ENCODE measurements at regions not wholly inside any gene's neighbourhood (a gene's known extent, or its start where the extent isn't known, plus 50 kb on each side); places are given as distances from the start of the nearest gene placed in this dataset.

- H3K36me3 ChIP-seq (ENCODE audit: insufficient read depth, low read length) = no peaks in the 10 kb centered on the region
- H3K27me3 ChIP-seq (ENCODE audit: insufficient read depth, low read length, poor library complexity, severe bottlenecking) = no peaks in the 10 kb centered on the region
- H3K9me3 ChIP-seq (ENCODE audit: insufficient read depth, low read depth, low read length) = no peaks in the 10 kb centered on the region
- no peak overlapping the region for H3K4me3 ChIP-seq (ENCODE audit: low read length, poor library complexity, severe bottlenecking)
- H3K9me2 ChIP-seq (replicated peaks; ENCODE audit: low read depth, low read length) = no peaks in the 10 kb centered on the region
- no peaks in the 10 kb centered on the region for H3K4me1 ChIP-seq (ENCODE audit: insufficient read depth, low read length, poor library complexity, severe bottlenecking)
- no peak for TF ChIP-seq EZH2phosphoT487 (IDR thresholded peaks at IDR 0.05; ENCODE audit: borderline replicate concordance)
- H3K9ac ChIP-seq (ENCODE audit: low read depth, low read length, poor library complexity, severe bottlenecking) = no peak overlapping the region
- H3K4me2 ChIP-seq (ENCODE audit: low read depth, low read length, poor library complexity, severe bottlenecking) = no peak overlapping the region
- no peaks in the 10 kb centered on the region for H3F3A ChIP-seq (ENCODE audit: low read depth)
- H2AFZ ChIP-seq (ENCODE audit: low read length) = no peak overlapping the region
- H3K79me2 ChIP-seq (ENCODE audit: insufficient read depth, low read length) = no peaks in the 10 kb centered on the region
- no peaks in the 10 kb centered on the region for H4K20me1 ChIP-seq (ENCODE audit: insufficient read depth, low read length, poor library complexity, severe bottlenecking)
Observed at GRCh38 chr1:29833581-29833980, 597.3 kb downstream of the PTPRU start.

- H3K9ac ChIP-seq (ENCODE audit: low read depth, low read length, poor library complexity, severe bottlenecking) = no peak overlapping the region
- no peaks in the 10 kb centered on the region for H3K9me2 ChIP-seq (replicated peaks; ENCODE audit: low read depth, low read length)
- no peaks in the 10 kb centered on the region for H3F3A ChIP-seq (ENCODE audit: low read depth)
- no peaks in the 10 kb centered on the region for H3K79me2 ChIP-seq (ENCODE audit: insufficient read depth, low read length)
- H3K4me1 ChIP-seq (ENCODE audit: insufficient read depth, low read length, poor library complexity, severe bottlenecking) = no peaks in the 10 kb centered on the region
- no peak overlapping the region for H2AFZ ChIP-seq (ENCODE audit: low read length)
- no peak overlapping the region for H3K4me3 ChIP-seq (ENCODE audit: low read length, poor library complexity, severe bottlenecking)
- no peaks in the 10 kb centered on the region for H4K20me1 ChIP-seq (ENCODE audit: insufficient read depth, low read length, poor library complexity, severe bottlenecking)
- H3K9me3 ChIP-seq (ENCODE audit: insufficient read depth, low read depth, low read length) = no peaks in the 10 kb centered on the region
- TF ChIP-seq CTCF (conservative IDR thresholded peaks at IDR 0.05; ENCODE audit: low read length) (no peak), EZH2phosphoT487 (IDR thresholded peaks at IDR 0.05; ENCODE audit: borderline replicate concordance) (no peak)
- H3K36me3 ChIP-seq (ENCODE audit: insufficient read depth, low read length) = no peaks in the 10 kb centered on the region
- H3K27me3 ChIP-seq (ENCODE audit: insufficient read depth, low read length, poor library complexity, severe bottlenecking) = no peaks in the 10 kb centered on the region
- no peak overlapping the region for H3K4me2 ChIP-seq (ENCODE audit: low read depth, low read length, poor library complexity, severe bottlenecking)
Observed at GRCh38 chr1:29832936-29833335, 596.6 kb downstream of the PTPRU start.

- Histone ChIP-seq H3K9me2 (replicated peaks; ENCODE audit: low read depth, low read length) (no peaks in the 10 kb centered on the region), H3K79me2 (ENCODE audit: insufficient read depth, low read length) (no peaks in the 10 kb centered on the region), H2AFZ (ENCODE audit: low read length) (no peak overlapping the region), H3K27me3 (ENCODE audit: insufficient read depth, low read length, poor library complexity, severe bottlenecking) (no peaks in the 10 kb centered on the region), H3F3A (ENCODE audit: low read depth) (no peaks in the 10 kb centered on the region), H4K20me1 (ENCODE audit: insufficient read depth, low read length, poor library complexity, severe bottlenecking) (no peaks in the 10 kb centered on the region), H3K4me3 (ENCODE audit: low read length, poor library complexity, severe bottlenecking) (no peak overlapping the region), H3K9ac (ENCODE audit: low read depth, low read length, poor library complexity, severe bottlenecking) (no peak overlapping the region), H3K9me3 (ENCODE audit: insufficient read depth, low read depth, low read length) (peaks cover 4% of the 10 kb centered on the region; the same call in 1 of the 2 replicates), H3K4me2 (ENCODE audit: low read depth, low read length, poor library complexity, severe bottlenecking) (no peak overlapping the region), H3K4me1 (ENCODE audit: insufficient read depth, low read length, poor library complexity, severe bottlenecking) (no peaks in the 10 kb centered on the region), H3K36me3 (ENCODE audit: insufficient read depth, low read length) (no peaks in the 10 kb centered on the region)
- no peak for TF ChIP-seq EZH2phosphoT487 (IDR thresholded peaks at IDR 0.05; ENCODE audit: borderline replicate concordance)
- TF ChIP-seq CTCF (conservative IDR thresholded peaks at IDR 0.05; ENCODE audit: low read length) = no peak
Observed at GRCh38 chr1:29832471-29832870, 596.1 kb downstream of the PTPRU start.

GRCh38 chr1:29831500-29832117 is 595.3 kb downstream of the PTPRU start:
- no peak overlapping the region for H3K4me3 ChIP-seq (ENCODE audit: low read length, poor library complexity, severe bottlenecking)
- no peaks in the 10 kb centered on the region for H4K20me1 ChIP-seq (ENCODE audit: insufficient read depth, low read length, poor library complexity, severe bottlenecking)
- no peaks in the 10 kb centered on the region for H3K27me3 ChIP-seq (ENCODE audit: insufficient read depth, low read length, poor library complexity, severe bottlenecking)
- no peak for TF ChIP-seq EZH2phosphoT487 (IDR thresholded peaks at IDR 0.05; ENCODE audit: borderline replicate concordance)
- no peak for TF ChIP-seq CTCF (conservative IDR thresholded peaks at IDR 0.05; ENCODE audit: low read length)
- H3K36me3 ChIP-seq (ENCODE audit: insufficient read depth, low read length) = no peaks in the 10 kb centered on the region
- no peak overlapping the region for H3K4me2 ChIP-seq (ENCODE audit: low read depth, low read length, poor library complexity, severe bottlenecking)
- no peaks in the 10 kb centered on the region for H3K9me2 ChIP-seq (replicated peaks; ENCODE audit: low read depth, low read length)
- no peaks in the 10 kb centered on the region for H3K79me2 ChIP-seq (ENCODE audit: insufficient read depth, low read length)
- H2AFZ ChIP-seq (ENCODE audit: low read length) = no peak overlapping the region
- H3K9me3 ChIP-seq (ENCODE audit: insufficient read depth, low read depth, low read length) = peaks cover 7% of the 10 kb centered on the region; the same call in 1 of the 2 replicates
- H3F3A ChIP-seq (ENCODE audit: low read depth) = no peaks in the 10 kb centered on the region
- H3K4me1 ChIP-seq (ENCODE audit: insufficient read depth, low read length, poor library complexity, severe bottlenecking) = no peaks in the 10 kb centered on the region
- no peak overlapping the region for H3K9ac ChIP-seq (ENCODE audit: low read depth, low read length, poor library complexity, severe bottlenecking)
